KMS-11 (cell line): ENCODE measurements at regions not wholly inside any gene's neighbourhood (a gene's known extent, or its start where the extent isn't known, plus 50 kb on each side); places are given as distances from the start of the nearest gene placed in this dataset.

ENCODE experiments used
- H2AFZ ChIP-seq: fragments of 200-600 bp; sonication (generic); 2 replicates; pipeline ENCODE4 v1.6.1; 2016; ENCODE audit warnings: antibody characterized with exemption, mixed run types, low read depth
- H3K27ac ChIP-seq: fragments of 200-600 bp; sonication (generic); 2 replicates; pipeline ENCODE4 v1.6.1; 2016; ENCODE audit warnings: mild to moderate bottlenecking, mixed run types
- H3K27me3 ChIP-seq: fragments of 200-600 bp; sonication (generic); 2 replicates; pipeline ENCODE4 v1.6.1; 2017; ENCODE audit warnings: mild to moderate bottlenecking, low read depth, mixed run types, moderate library complexity; ENCODE audit not compliant: insufficient read depth
- H3K36me3 ChIP-seq: fragments of 200-600 bp; sonication (generic); 2 replicates; pipeline ENCODE4 v1.6.1; 2017; ENCODE audit warnings: mild to moderate bottlenecking, mixed run types; ENCODE audit not compliant: insufficient read depth
- H3K4me1 ChIP-seq: fragments of 200-600 bp; sonication (generic); 2 replicates; pipeline ENCODE4 v1.6.1; 2016; ENCODE audit warnings: mild to moderate bottlenecking, low read depth, mixed run types; ENCODE audit not compliant: poor library complexity, severe bottlenecking
- H3K4me2 ChIP-seq: fragments of 200-600 bp; sonication (generic); 2 replicates; pipeline ENCODE4 v1.7.0; 2016; ENCODE audit warnings: mild to moderate bottlenecking, mixed run types
- H3K4me3 ChIP-seq: fragments of 200-600 bp; sonication (generic); IDR thresholded peaks from 2 replicates; pipeline ENCODE4 v1.6.1; 2017; ENCODE audit warnings: low read depth, low read length, mixed read lengths; ENCODE audit not compliant: insufficient read depth
- H3K79me2 ChIP-seq: fragments of 200-600 bp; sonication (generic); 2 replicates; pipeline ENCODE4 v1.6.1; 2016; ENCODE audit warnings: low read depth, mixed run types; ENCODE audit not compliant: insufficient read depth
- H3K9ac ChIP-seq: fragments of 200-600 bp; sonication (generic); 2 replicates; pipeline ENCODE4 v1.6.1; 2016; ENCODE audit warnings: mild to moderate bottlenecking, mixed run types
- H4K20me1 ChIP-seq: fragments of 200-600 bp; sonication (generic); 2 replicates; pipeline ENCODE4 v1.6.1; 2016; ENCODE audit warnings: mild to moderate bottlenecking, mixed run types; ENCODE audit not compliant: insufficient read depth
- TF ChIP-seq, protein P1 (sequence below): fragments of 200-600 bp; sonication (generic); conservative IDR thresholded peaks from 2 replicates; pipeline ENCODE4 v1.6.1; 2017; ENCODE audit warnings: low read depth, mild to moderate bottlenecking, antibody characterized with exemption, low read length, moderate library complexity, mixed read lengths

- H3K27ac ChIP-seq = no peak overlapping the region
- H3K27me3 ChIP-seq = peaks cover 32% of the 10 kb centered on the region
- H4K20me1 ChIP-seq = no peaks in the 10 kb centered on the region
- H3K9ac ChIP-seq = no peak overlapping the region
- no peaks in the 10 kb centered on the region for H3K79me2 ChIP-seq
- no peak overlapping the region for H2AFZ ChIP-seq
- no peak overlapping the region for H3K4me2 ChIP-seq
- peaks cover 23% of the 10 kb centered on the region for H3K4me1 ChIP-seq
- no peak overlapping the region for H3K4me3 ChIP-seq
- no peaks in the 10 kb centered on the region for H3K36me3 ChIP-seq
- TF ChIP-seq, protein P1, sequence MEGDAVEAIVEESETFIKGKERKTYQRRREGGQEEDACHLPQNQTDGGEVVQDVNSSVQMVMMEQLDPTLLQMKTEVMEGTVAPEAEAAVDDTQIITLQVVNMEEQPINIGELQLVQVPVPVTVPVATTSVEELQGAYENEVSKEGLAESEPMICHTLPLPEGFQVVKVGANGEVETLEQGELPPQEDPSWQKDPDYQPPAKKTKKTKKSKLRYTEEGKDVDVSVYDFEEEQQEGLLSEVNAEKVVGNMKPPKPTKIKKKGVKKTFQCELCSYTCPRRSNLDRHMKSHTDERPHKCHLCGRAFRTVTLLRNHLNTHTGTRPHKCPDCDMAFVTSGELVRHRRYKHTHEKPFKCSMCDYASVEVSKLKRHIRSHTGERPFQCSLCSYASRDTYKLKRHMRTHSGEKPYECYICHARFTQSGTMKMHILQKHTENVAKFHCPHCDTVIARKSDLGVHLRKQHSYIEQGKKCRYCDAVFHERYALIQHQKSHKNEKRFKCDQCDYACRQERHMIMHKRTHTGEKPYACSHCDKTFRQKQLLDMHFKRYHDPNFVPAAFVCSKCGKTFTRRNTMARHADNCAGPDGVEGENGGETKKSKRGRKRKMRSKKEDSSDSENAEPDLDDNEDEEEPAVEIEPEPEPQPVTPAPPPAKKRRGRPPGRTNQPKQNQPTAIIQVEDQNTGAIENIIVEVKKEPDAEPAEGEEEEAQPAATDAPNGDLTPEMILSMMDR = no peak
These were observed 301.3 kb upstream of the NFE2L3 start for GRCh38 chr7:25850735-25851134.

DNA sequence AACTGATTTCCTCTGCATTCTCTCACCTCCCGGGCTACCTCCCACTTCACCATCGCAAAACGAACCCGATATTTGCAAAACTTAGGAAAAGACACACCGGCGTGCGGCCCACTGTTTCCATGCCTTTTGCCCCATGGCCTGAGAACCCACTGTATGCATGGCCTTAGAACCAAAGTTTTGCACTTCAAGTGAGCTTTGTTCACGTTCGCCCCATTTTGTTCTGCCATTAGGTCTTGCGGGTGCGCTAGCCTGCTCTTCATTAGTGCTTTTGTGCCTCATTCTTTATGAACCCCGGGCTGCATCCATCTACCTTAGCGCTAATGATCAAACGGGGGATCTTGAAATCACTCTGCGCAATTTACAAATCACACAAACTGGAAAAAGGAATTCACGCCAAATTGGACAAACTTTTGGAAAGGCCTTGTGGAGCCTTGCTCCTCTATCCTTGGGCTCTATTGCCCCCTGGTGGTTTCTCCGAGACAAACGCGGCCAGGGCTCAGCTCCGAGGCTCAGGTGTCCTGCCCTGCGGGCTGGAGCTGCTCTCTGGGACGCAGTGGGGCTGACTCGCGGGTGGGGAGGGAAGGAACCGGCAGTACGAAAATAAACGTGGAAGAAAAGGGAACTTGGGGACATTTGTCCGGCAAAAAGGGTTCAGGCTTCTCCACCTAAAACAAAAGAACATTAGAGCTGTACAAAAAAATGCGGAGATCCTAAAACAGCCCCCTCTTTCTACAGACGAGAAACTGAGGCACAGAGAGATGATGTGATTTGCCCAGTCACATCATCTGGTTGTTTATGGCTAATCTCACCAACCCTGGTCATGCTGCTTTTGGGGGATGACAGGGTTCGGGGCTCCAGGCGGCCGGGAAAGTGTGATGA is 300.4 kb upstream of the NFE2L3 start:
- Histone ChIP-seq H3K4me2 (peak overlapping the region; percentile 89), H3K27ac (no peak overlapping the region), H3K4me1 (peaks cover 31% of the 10 kb centered on the region), H3K4me3 (no peak overlapping the region), H3K36me3 (no peaks in the 10 kb centered on the region), H2AFZ (peak overlapping the region; percentile 83), H3K79me2 (no peaks in the 10 kb centered on the region), H3K27me3 (peaks cover 40% of the 10 kb centered on the region), H3K9ac (peak overlapping the region; percentile 35; the same call in 1 of the 2 replicates), H4K20me1 (no peaks in the 10 kb centered on the region)
- TF ChIP-seq, protein P1 = peak; percentile 99

- Histone ChIP-seq H3K27ac (no peak overlapping the region), H3K4me3 (no peak overlapping the region), H3K79me2 (no peaks in the 10 kb centered on the region), H3K9ac (peak overlapping the region; percentile 35; the same call in 1 of the 2 replicates), H4K20me1 (no peaks in the 10 kb centered on the region), H2AFZ (peak overlapping the region; percentile 83), H3K36me3 (no peaks in the 10 kb centered on the region), H3K27me3 (peaks cover 40% of the 10 kb centered on the region), H3K4me1 (peaks cover 31% of the 10 kb centered on the region), H3K4me2 (peak overlapping the region; percentile 89)
- TF ChIP-seq, protein P1 = no peak
These were observed 299.6 kb upstream of the NFE2L3 start for GRCh38 chr7:25852211-25852938.

GRCh38 chr7:25852939-25853271 is 299.1 kb upstream of the NFE2L3 start:
- Histone ChIP-seq H3K4me1 (peaks cover 35% of the 10 kb centered on the region), H3K36me3 (no peaks in the 10 kb centered on the region), H3K4me3 (no peak overlapping the region), H3K27ac (no peak overlapping the region), H3K9ac (no peak overlapping the region; the same call in 1 of the 2 replicates), H3K27me3 (peaks cover 45% of the 10 kb centered on the region), H3K4me2 (peak overlapping the region; percentile 89), H3K79me2 (no peaks in the 10 kb centered on the region), H4K20me1 (no peaks in the 10 kb centered on the region), H2AFZ (peak overlapping the region; percentile 83)
- TF ChIP-seq, protein P1 = no peak
